GM12878 (cell line): ENCODE measurements at regions not wholly inside any gene's neighbourhood (a gene's known extent, or its start where the extent isn't known, plus 50 kb on each side); places are given as distances from the start of the nearest gene placed in this dataset.

Source experiments
- ATAC-seq: fragments of 200-7000 bp; cut with Tn5 transposase; 3 replicates; pipeline ENCODE4 v1.9.1; 2020; ENCODE audit warnings: mild to moderate bottlenecking, moderate library complexity
- BruUV-seq: library from RNA; stranded (reverse); fragments of 400-500 nt; replicated peaks from 2 replicates; lab custom pipeline; 2021; lab: Mats Ljungman, UMichigan
- CTCF ChIA-PET: fragments of 300-600 bp; sonication (Branson Sonifier 250); formaldehyde crosslinking; extraction: SDS; loops from one replicate; lab custom pipeline; 2021; ENCODE audit warnings: inconsistent platforms; lab: Yijun Ruan, JAX
- POLR2A ChIA-PET: fragments of 350-600 bp; formaldehyde crosslinking; extraction: SDS; loops from one replicate; lab custom pipeline; 2021; ENCODE audit warnings: inconsistent platforms; lab: Charles Lee
- RAD21 ChIA-PET: fragments of 300-600 bp; sonication (Branson Sonifier 250); formaldehyde crosslinking; loops from one replicate; lab custom pipeline; 2023; ENCODE audit warnings: antibody characterized with exemption; ENCODE audit not compliant: unreplicated experiment; lab: Charles Lee
- SMC1A ChIA-PET: fragments of 300-600 bp; sonication (Branson Sonifier 250); formaldehyde crosslinking; loops from one replicate; lab custom pipeline; 2023; ENCODE audit not compliant: unreplicated experiment, uncharacterized antibody; lab: Charles Lee
- DNase-seq: peaks from one replicate; pipeline ENCODE4 v3.0.0-alpha.2; 2011; ENCODE audit warnings: low read depth, low spot score
- FAIRE-seq: peaks from 3 replicates; lab custom pipeline; 2011; peaks lifted over from hg19 to GRCh38; lab: Jason Lieb, UNC
- H2AFZ ChIP-seq: 2 replicates; pipeline ENCODE4 v1.6.0; 2011; ENCODE audit warnings: low read depth, low read length, control low read depth; ENCODE audit not compliant: control insufficient read depth
- H3K27ac ChIP-seq: 2 replicates; pipeline ENCODE4 v1.5.1; 2011; ENCODE audit warnings: control low read depth; ENCODE audit not compliant: control insufficient read depth, insufficient read depth
- H3K27me3 ChIP-seq, 2 experiments: replicated peaks in 1 of 2; 2 replicates each; pipeline versions ENCODE4 v1.6.0 to v1.6.1; 2011; ENCODE audit warnings: low read length in 1 of 2; ENCODE audit not compliant: control insufficient read depth in 2 of 2, insufficient read depth in 2 of 2
- H3K36me3 ChIP-seq, 2 experiments: 2 replicates each; pipeline ENCODE4 v1.5.1; 2011; ENCODE audit warnings: low read length in 1 of 2; ENCODE audit not compliant: control insufficient read depth in 2 of 2, insufficient read depth in 2 of 2
- H3K4me1 ChIP-seq: 2 replicates; pipeline ENCODE4 v1.6.1; 2011; ENCODE audit warnings: mild to moderate bottlenecking, low read length, moderate library complexity, mixed read lengths; ENCODE audit not compliant: control insufficient read depth, insufficient read depth
- H3K4me2 ChIP-seq: 2 replicates; pipeline ENCODE4 v1.6.0; 2011; ENCODE audit warnings: control low read depth; ENCODE audit not compliant: control insufficient read depth, insufficient read depth
- H3K4me3 ChIP-seq: fragments of 200-600 bp; sonication (generic); 2 replicates; pipeline ENCODE4 v1.5.1; 2016
- H3K79me2 ChIP-seq: 2 replicates; pipeline ENCODE4 v1.6.0; 2011; ENCODE audit warnings: low read length; ENCODE audit not compliant: control insufficient read depth, insufficient read depth
- H3K9ac ChIP-seq: 2 replicates; pipeline ENCODE4 v1.8.0; 2011; ENCODE audit warnings: low read length, control low read depth, mixed read lengths; ENCODE audit not compliant: control insufficient read depth, insufficient read depth
- H3K9me3 ChIP-seq: replicated peaks from 3 replicates; pipeline ENCODE4 v1.5.1; 2011; ENCODE audit warnings: mild to moderate bottlenecking, low read length; ENCODE audit not compliant: control insufficient read depth, insufficient read depth
- H4K20me1 ChIP-seq: 2 replicates; pipeline ENCODE4 v1.6.0; 2011; ENCODE audit not compliant: control insufficient read depth, insufficient read depth
- ASH2L ChIP-seq: fragments of 300-600, 200-600 bp; sonication (generic); IDR thresholded peaks from 2 replicates; pipeline ENCODE4 v1.6.1; 2017; ENCODE audit warnings: low read depth, mild to moderate bottlenecking, borderline replicate concordance
- CHD4 ChIP-seq: fragments of 200-600 bp; sonication (generic); IDR thresholded peaks from 2 replicates; pipeline ENCODE4 v1.6.1; 2016; ENCODE audit warnings: mild to moderate bottlenecking
- CTCF ChIP-seq, 3 experiments: IDR thresholded peaks in 2 of 3; conservative IDR thresholded peaks in 1 of 3; 2 replicates each; pipeline ENCODE4 v1.5.1; 2011; ENCODE audit warnings: low read depth in 3 of 3, low read length in 3 of 3, mild to moderate bottlenecking in 3 of 3, control low read depth in 2 of 3, moderate library complexity in 2 of 3, inconsistent platforms in 1 of 3, mixed read lengths in 1 of 3; ENCODE audit not compliant: control insufficient read depth in 2 of 3, insufficient read depth in 1 of 3; ENCODE audit errors: extremely low read depth in 1 of 3
- E2F4 ChIP-seq: IDR thresholded peaks from 2 replicates; pipeline ENCODE4 v1.6.1; 2012; ENCODE audit warnings: low read depth, low read length, improper control_type of control experiment
- EED ChIP-seq: sonication (generic); IDR thresholded peaks from 2 replicates; pipeline ENCODE4 v1.6.1; 2016; ENCODE audit warnings: antibody characterized with exemption, low read depth
- KAT2A ChIP-seq: conservative IDR thresholded peaks from 2 replicates; pipeline ENCODE4 v1.6.1; 2011; ENCODE audit warnings: low read depth, low read length; ENCODE audit not compliant: control insufficient read depth
- MYB ChIP-seq: fragments of 150-350 bp; IDR thresholded peaks from 2 replicates; pipeline ENCODE4 v1.6.1; 2014; ENCODE audit warnings: mild to moderate bottlenecking, low read depth, low read length, borderline replicate concordance
- POU2F2 ChIP-seq: IDR thresholded peaks from 3 replicates; pipeline ENCODE4 v1.6.1; 2011; ENCODE audit warnings: low read depth, mild to moderate bottlenecking, low read length, borderline replicate concordance
- RFX5 ChIP-seq: IDR thresholded peaks from 2 replicates; pipeline ENCODE4 v1.6.1; 2011; ENCODE audit warnings: low read depth, low read length, improper control_type of control experiment
- SMC3 ChIP-seq: IDR thresholded peaks from 2 replicates; pipeline ENCODE4 v1.6.1; 2011; ENCODE audit warnings: low read length, improper control_type of control experiment, borderline replicate concordance
- WGBS: methylation state at CpG from one replicate; pipeline ENCODE4 v1.1.6; 2016; ENCODE audit warnings: low lambda C conversion rate; ENCODE audit not compliant: insufficient replicate concordance, insufficient coverage; ENCODE audit errors: missing lambda C conversion rate; 5-methylcytosine and 5-hydroxymethylcytosine counted together
- in situ Hi-C: fragments of 300-500 bp; cut with MboI; formaldehyde crosslinking; loops from 9 replicates; pipeline ENCODE4 v1.14.3; 2018; ENCODE audit warnings: mixed read lengths
- intact Hi-C: fragments of 100-400 bp; cut with micrococcal nuclease; formaldehyde crosslinking; loops from one replicate; pipeline ENCODE4 v1.14.2; 2022; ENCODE audit not compliant: unreplicated experiment
- TF ChIP-seq, protein P1 (sequence below): fragments of 450-650 bp; IDR thresholded peaks from 2 replicates; pipeline ENCODE4 v1.6.1; 2016; ENCODE audit warnings: mild to moderate bottlenecking, moderate library complexity, borderline replicate concordance

- no peak overlapping the region for H3K27ac ChIP-seq
- no peak overlapping the region for H2AFZ ChIP-seq
- H3K4me3 ChIP-seq = no peak overlapping the region
- no peaks in the 10 kb centered on the region for H4K20me1 ChIP-seq
- TF ChIP-seq MYB = no peak
- no peak for TF ChIP-seq KAT2A
- TF ChIP-seq RFX5 = no peak
- no peak for TF ChIP-seq ASH2L
- TF ChIP-seq CTCF (IDR thresholded peaks at IDR 0.05 in 2 of 3, conservative IDR thresholded peaks at IDR 0.05 in 1 of 3; ENCODE audit: control insufficient read depth in 2 of 3, extremely low read depth in 1 of 3, insufficient read depth in 1 of 3, low read depth in 3 of 3, low read length in 3 of 3) = no peak
- no peak for TF ChIP-seq CHD4
- TF ChIP-seq POU2F2 = no peak
- no peak for TF ChIP-seq EED
- TF ChIP-seq E2F4 = no peak
- no peak for TF ChIP-seq SMC3
- TF ChIP-seq, protein P1, sequence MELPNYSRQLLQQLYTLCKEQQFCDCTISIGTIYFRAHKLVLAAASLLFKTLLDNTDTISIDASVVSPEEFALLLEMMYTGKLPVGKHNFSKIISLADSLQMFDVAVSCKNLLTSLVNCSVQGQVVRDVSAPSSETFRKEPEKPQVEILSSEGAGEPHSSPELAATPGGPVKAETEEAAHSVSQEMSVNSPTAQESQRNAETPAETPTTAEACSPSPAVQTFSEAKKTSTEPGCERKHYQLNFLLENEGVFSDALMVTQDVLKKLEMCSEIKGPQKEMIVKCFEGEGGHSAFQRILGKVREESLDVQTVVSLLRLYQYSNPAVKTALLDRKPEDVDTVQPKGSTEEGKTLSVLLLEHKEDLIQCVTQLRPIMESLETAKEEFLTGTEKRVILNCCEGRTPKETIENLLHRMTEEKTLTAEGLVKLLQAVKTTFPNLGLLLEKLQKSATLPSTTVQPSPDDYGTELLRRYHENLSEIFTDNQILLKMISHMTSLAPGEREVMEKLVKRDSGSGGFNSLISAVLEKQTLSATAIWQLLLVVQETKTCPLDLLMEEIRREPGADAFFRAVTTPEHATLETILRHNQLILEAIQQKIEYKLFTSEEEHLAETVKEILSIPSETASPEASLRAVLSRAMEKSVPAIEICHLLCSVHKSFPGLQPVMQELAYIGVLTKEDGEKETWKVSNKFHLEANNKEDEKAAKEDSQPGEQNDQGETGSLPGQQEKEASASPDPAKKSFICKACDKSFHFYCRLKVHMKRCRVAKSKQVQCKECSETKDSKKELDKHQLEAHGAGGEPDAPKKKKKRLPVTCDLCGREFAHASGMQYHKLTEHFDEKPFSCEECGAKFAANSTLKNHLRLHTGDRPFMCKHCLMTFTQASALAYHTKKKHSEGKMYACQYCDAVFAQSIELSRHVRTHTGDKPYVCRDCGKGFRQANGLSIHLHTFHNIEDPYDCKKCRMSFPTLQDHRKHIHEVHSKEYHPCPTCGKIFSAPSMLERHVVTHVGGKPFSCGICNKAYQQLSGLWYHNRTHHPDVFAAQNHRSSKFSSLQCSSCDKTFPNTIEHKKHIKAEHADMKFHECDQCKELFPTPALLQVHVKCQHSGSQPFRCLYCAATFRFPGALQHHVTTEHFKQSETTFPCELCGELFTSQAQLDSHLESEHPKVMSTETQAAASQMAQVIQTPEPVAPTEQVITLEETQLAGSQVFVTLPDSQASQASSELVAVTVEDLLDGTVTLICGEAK = no peak
- H3K4me1 ChIP-seq = no peaks in the 10 kb centered on the region
- H3K27me3 ChIP-seq = no peaks in the 10 kb centered on the region
- in situ Hi-C loops (no loop called here), intact Hi-C loops (no loop called here)
- ChIA-PET SMC1A (no interaction called here), CTCF (no interaction called here), RAD21 (no interaction called here), POLR2A (no interaction called here)
- BruUV-seq = no TSS peak
- FAIRE-seq (no peak), DNase-seq (no peak), ATAC-seq (no peak)
- no peaks in the 10 kb centered on the region for H3K79me2 ChIP-seq
- H3K4me2 ChIP-seq = no peak overlapping the region
- no peaks in the 10 kb centered on the region for H3K9me3 ChIP-seq
- 11% methylated on average over 3 of the region's 3 CpGs for WGBS
- H3K36me3 ChIP-seq = no peaks in the 10 kb centered on the region
- no peak overlapping the region for H3K9ac ChIP-seq
These were observed 111.7 kb upstream of the MRPS30 start for GRCh38 chr5:44697025-44697424.
